Inflammatory macrophage treated with lipopolysaccharide for 4 hours (primary cell): ENCODE measurements at regions not wholly inside any gene's neighbourhood (a gene's known extent, or its start where the extent isn't known, plus 50 kb on each side); places are given as distances from the start of the nearest gene placed in this dataset.
A peak's percentile ranks its signal among the peaks of the same experiment; 100 is the strongest.
"Not testable (repeated sequence)": the region's sequence is repeated elsewhere in the genome, so short reads cannot be mapped to it uniquely, and the experiment has no call there.

Experiments used
- DNase-seq: peaks from one replicate; pipeline ENCODE4 v3.0.0-alpha.2; 2020

DNA sequence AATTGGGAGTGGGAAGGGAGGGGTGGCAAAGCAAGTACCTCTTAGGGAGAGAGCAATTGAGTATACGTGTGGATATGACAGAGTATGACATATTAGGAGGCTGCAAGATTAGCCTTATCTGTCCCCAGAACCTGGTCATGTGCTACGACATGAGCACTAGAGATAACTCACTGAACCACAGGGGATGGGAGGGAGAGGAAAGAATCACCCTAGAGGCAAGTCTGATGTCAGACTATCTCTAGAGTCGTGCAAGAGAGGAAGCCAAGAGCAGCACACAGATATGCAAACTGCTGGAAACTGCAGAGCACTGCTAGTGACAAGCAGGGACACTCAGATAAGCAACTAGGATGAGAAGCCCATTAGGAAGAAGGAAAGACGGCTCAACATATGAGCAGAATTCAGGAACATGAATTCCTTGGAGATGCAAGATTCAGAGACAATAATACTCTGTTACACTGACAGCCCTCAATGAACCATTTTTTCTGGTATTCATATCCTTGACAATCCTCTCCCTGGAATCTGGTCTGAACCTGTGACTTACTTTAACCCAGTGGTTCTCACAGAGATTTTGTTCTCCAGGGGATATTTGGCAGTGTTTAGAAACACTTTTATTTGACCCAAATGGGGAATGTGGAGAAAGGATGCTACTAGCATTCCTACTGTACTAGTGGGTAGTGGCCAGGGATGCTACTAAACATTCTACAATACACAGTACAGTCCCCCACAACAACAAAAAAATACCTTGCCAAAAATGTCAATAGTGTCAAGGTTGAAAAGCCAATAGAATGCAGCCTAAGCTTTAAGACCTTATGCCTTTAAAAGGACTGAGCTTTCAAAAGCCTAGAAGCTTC is 84.0 kb upstream of the BMP2K start:
- DNase-seq, result peak; percentile 65

DNA sequence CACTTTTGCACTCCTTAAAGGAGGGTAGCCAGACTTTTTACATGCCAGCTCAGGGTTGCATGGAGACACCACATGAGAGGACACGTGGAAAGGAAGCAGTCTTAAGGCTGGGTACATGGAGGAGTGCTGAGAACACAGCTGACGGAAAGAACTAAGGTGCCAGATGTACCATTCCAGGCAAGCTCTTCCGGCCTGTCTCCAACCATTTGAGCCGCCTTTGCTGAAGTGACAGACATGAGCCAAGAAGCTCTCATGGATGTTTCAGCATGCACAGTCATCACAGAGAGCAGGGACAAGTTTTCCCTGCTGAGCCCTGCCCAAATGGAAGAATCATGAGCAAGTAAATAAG is 83.4 kb upstream of the BMP2K start:
- no peak for DNase-seq

DNA sequence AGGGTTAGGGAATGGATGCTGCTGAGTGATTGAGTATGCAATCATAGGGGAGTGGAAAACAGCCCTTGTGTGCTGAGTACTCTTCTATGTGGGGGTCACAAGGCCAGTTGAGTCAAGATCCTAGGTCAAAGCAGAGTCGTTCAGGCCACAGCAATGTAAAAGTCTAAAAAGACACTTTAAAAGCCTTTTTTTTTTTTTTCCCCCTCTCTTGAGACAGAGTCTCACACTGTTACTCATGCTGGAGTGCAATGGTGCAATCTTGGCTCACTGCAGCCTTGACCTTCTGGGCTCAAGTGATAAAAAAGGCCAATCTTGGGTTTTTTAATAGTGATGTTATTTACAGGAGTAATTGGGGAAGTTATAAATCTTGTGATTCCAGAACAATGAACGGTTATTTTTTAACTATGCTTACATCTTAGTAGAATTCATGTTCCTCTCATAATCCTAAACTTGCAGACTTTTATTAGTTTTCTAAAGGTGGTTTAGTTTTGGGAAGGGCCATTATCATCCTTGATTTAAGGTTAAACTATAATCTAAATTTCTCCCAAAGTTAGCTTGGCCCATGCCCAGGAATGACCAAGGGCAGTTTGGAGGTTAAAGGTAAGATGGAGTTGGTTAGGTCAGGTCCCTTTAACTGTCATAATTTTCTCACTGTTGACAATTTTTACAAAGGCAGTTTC is 82.2 kb upstream of the BMP2K start:
- DNase-seq, result peak; percentile 85

DNA sequence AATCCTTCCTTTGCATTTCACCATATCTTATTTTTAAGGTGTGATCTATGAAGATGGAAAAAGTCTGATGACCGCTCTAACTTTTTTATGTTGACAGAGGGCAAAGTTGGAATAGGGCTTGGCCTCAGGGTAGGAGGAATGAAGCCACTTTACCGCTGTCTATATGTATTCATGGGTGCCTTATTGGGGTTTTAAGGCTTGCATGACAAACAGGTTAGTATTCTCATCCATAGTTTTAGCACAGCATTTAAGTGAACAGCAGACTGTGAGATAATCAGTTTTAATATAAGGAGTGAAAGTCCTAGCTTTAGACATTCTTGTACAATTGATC is 81.7 kb upstream of the BMP2K start:
- no peak for DNase-seq

DNA sequence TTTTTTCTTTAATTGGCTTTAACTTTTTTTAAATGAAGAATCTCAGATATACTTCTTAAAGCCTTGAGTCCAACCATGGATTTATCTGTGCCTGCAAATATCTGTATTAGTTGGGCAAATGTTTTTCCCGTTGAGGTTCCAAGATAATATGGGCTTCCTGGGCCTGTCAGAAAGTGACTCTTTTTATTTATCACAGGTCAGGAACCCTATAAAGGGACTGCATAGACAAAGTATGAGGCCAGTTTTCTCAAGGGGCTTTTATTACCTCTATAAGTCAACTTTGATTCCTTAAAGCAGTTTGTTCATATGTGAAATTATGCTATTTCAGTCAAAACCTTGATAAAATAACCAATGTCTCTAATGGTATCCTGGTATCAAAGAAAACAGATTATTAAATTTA is 80.2 kb upstream of the BMP2K start:
- no peak for DNase-seq

DNA sequence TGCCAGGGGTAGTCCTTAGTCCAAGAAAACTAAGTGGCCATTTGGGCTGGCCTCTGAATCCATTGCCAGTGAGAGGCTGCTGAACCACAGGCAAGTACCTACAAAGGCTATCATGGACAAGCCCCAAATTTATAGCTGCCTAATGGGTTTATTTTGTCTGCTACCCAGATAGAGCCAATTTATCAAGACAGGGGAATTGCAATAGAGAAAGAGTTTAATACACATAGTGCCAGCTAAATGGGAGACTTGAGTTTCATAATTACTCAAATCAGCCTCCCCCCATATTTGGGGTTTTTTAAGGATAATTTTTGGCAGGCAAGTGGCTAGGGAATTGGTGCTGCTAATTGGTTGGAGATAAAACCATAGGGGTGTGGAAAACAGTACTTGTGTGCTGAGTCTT is 73.1 kb upstream of the BMP2K start:
- no peak for DNase-seq

DNA sequence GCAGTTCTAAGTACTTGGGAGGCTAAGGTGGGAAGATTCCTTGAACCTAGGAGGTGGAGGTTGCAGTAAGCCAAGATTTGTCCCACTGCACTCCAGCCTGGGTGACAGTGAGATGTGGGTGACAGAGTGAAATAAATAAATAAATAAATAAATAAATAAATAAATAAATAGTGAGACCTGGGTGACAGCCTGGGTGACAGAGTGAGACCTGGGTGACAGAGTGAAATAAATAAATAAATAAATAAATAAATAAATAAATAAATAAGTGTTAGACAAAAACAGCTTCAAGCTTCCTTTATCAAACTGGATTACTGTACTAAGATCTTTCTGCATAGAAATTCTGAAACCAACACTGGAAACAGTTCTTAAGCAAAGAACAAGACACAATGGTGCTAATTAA is 71.8 kb upstream of the BMP2K start:
- no peak for DNase-seq

DNA sequence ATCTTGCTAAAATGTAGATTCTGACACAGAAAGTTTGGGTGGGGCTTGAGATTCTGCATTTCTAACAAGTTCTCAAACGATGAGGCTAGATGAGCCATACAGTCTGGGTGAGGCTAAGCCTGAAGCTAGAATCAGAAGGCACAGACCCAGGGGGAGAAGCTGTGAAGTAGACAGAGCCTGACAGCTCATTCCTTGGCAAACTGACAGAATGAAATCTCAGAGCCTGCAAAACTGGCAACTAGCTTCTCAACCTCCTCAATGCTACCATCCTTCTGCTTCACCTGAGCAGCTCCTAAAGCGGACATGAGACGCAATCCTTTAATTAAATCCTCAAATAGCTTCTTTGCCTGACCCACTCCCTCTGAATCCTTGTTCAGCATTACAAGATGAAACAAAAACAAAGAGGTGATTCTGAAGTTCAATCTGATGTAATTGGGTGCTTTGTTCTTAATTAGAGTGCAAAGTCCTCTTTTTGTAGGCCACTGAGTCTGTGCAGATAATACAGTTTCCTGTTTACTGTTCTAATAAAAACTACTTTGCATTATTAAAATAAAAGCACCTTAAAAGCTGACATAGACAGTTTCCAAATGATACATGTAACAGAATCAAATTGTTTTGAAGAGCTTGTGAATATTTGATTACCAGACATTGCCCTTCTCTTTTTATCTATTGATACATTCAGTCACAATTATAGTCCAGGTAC is 71.0 kb upstream of the BMP2K start:
- DNase-seq, result no peak

DNA sequence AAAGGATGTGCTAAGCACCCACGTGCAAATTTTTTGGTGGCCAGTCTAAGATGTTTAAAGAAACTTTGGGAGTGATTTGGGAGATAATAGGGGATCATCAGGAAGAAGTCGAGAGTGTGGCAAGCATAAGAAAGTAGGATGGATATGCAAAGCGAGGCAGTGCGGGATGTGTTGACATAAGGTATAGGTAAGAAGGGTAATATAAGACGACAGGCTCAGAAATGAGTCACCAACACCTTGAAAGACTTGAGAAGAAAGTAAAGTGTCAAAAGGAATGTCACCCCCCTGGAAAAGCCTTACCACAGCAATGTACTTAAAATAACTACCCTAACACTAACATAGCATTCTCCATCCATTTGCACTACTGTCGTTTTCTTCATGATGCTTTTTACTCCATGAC is 69.8 kb upstream of the BMP2K start:
- no peak for DNase-seq

DNA sequence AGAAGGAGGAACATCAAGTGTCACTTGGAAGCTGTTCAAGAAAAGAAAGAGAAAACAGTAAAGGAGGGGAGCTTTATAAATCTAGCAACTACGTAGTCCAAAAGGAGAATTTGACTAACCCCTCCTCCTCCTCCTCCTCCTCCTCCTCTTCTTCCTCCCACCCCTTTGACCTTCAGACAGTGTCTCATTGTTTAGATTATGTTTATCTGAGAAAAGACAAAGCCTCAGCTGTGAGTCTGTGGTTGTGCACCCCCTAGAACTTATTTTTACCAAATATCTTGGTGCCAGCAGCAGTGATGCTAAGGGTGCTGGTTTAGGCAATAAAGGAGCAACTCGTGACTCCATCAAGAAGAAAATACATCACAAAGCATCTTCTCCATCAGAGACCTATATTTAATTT is 68.9 kb upstream of the BMP2K start:
- DNase-seq, result no peak

DNA sequence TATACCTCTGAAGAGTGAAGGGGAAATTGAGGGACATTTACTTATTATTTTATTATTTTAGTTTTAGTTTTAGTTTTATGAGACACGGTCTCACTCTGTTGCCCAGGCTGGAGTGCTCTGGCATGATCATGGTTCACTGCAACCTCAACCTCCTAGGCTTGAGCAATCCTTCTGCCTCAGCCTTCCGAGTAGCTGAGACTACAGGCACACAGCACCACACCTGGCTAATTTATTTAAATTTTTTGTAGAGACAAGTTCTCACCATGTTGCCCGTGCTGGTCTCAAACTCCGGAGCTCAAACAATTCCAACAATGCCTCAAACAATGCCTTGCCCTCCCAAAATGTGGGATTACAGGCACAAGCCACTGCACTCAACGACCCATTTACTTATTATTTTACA is 68.4 kb upstream of the BMP2K start:
- DNase-seq, result peak; percentile 32

DNA sequence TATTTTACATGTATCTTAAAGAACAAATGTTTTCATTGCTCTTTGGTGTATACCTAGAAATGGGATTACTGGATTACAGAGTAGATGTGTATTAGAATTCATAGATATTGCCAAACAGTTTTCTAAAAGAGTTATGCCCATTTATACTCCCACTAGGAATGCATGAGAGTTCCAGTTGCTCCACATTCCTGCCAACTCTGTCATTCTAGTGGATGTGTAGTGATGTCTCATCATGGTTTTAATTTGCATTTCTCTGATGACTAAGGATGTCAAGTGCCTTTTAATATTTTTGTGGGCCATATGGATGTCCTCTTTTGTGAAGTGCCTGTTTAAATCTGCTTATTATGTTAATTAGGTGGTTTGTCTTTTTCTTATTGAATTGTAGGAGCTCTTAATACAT is 65.6 kb upstream of the BMP2K start:
- DNase-seq, result no peak

DNA sequence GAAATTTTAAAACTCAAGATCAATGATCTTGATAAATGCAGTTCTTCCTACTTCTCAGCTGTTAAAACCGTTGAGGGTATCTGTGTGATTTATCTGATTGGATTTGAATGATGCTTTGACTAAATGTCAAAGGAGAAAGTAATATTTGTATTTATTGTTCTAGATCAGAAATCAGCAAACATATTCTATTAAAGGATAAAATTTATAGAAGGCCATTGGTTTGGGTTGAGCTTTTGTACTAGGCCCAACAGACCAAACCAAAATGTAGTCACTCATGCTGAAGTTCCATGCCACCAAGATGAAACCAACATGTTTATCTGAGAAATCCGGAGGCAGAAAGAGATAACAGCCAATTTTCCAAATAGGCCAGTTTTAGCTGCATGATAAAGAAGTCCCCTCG is 64.5 kb upstream of the BMP2K start:
- DNase-seq, result no peak

DNA sequence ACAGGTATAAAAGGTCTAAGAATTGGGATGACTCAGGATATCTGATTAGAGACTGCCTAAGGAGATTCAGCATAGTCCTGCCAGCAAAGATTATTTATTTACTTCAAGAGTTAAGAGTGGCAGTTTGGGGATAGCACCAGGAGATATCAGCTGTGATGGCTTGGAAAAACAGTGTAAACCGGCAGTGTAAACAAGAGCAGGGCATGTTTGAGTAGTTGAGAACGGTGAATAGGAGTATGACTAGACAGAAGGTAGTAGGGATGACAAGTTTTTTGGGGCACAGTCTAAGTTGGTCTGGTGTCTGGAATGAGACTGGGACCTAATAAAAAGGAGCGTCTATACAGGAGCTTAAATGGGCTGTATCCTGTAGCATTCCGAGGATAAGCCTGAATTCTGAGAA is 61.6 kb upstream of the BMP2K start:
- not testable (repeated sequence) for DNase-seq

DNA sequence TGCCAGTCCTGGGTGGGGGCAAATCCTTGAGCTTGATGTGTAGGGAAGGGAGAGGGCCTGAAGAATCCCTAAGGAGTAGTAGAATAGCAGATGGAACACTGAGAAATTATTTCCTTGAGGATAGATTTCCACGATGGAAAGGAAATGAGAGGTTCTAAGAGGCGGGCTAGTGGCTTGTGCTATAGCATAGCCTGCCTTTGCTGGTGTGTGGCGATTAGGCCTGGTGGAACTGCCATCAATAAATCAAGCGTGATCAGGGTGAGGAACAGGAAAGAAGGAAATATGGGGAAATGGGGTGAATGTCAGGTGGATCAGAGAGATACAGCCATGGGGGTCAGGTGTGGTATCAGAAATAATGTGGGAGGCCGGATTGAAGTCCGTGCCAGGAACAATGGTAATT is 60.8 kb upstream of the BMP2K start:
- not testable (repeated sequence) for DNase-seq

DNA sequence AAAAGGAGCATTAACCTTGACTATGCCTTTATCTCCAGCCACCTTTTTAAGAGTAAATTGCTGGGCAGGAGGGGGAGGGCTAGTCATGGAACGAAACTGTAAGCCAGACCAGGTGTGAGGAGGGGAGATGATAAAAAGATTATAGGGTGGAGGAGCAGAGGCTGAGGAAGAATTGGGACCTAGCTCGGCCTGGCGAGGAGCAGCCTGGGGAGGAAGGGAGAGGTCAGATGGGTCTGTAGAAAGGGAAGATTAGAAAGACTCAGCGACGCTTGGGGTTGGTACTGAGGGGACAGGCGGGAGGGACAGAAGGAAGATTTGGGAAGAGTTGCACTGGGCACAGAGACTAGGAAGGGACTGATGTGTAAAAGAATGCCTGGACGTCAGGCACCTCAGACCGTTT is 58.4 kb upstream of the BMP2K start:
- DNase-seq, result not testable (repeated sequence)

DNA sequence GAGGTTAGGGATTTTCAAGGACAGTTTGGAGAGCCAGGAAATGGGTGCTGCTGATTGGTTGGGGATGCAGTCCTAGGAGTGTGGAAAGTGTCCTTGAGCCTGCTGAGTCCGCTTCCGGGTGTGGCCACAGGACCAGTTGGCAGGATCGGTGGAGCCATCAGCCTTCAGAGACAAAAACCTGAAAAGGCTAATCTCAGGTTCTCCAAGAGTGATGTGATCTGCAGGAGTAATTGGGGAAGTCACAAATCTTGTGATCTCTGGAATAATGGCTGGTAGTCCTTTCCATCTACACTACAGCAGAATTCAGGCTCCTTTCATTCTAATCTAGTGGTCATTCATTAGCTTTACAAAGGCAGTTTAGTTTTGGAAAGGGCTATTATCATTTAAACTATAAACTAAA is 55.9 kb upstream of the BMP2K start:
- no peak for DNase-seq

DNA sequence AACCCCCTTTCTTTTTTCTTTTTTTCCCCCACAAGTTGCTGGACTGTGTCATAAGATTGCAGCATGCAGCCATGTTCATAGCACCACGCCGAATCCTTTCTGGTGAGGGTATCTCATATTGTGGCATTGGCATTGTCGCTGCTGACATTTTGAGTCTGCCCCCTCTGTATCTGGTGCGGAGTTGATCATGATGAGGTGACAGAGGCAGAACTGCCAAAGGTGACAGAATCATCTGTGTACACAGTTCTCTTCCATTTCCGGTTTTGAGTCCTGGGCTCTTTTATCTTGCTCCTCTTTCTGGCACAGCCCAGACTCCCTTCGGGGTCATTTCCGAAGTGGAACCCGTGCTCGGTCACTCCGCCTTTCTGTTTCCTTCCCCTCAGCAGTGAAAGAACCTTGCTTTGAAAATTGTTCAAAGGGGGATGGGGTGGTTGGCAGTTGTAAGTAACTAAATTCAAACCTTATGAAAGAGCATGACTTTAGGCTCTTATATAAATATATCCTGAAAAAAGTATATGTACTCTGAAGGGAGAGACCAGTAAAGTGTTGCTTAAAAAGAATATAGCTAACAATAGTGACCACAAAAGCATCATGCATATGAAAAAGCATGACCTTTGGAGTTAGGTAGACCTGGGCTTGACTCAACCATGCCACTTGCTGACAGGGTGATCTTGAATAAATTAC is 55.0 kb upstream of the BMP2K start:
- DNase-seq, result peak; percentile 42

DNA sequence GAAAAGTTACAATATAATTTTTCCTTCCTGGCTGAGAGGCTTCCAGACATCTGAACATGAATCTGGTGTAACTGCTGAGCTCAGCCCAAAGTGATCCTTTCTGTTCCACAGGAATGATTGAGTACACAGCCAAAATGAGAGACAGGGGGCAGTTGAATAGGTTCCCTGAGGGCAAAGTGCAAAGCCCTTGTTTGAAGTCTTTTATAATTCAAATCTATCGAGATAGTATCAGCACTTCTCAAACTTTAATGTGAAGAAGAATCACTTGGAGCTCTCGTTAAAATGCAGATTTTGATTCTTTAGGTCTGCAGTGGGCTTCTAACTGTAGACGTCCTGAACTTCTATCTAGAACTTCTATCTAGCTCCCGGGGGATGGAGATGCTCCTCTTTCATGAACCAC is 54.4 kb upstream of the BMP2K start:
- DNase-seq, result no peak

DNA sequence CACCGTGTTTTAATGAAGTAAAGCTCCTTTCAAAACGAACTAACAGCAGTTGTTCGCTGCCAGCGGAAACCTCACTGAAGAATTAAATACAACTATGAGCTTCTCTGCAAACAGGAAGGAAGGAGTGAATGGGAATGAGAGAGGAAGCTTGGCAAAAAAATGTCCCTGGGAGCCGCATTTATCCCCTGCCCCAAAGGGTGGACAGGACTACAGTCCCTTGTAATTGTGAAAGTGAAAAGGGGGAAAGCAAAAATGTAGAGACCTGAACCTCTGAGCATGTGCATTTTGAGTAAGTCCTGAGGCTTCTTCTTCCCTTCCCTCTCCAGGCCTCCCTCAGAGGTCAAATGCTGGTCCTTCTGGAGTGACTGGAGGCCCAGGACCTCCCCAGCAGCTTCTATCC is 53.8 kb upstream of the BMP2K start:
- DNase-seq, result peak; percentile 21

DNA sequence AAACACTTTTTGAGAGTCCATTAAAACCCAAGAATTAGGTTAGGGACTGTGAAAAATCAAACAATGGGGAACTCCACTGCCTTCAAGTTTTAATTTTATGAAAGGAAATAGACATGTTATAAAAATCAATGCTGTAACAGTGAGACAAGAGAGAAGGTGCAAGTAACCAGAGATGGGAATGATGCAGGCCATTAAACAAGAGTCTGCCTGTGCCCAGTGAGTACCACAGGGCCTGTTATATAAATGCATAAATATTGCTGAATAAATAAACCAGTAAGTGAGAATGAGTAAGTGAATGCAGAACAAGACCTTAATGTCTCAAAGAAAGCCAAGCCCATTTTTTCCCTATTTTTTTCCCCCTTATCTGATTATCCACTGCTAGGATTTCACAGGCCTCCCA is 53.3 kb upstream of the BMP2K start:
- DNase-seq, result no peak
